GM12874 (cell line): ENCODE measurements at regions not wholly inside any gene's neighbourhood (a gene's known extent, or its start where the extent isn't known, plus 50 kb on each side); places are given as distances from the start of the nearest gene placed in this dataset.

Experiments
- CTCF ChIP-seq: IDR thresholded peaks from 2 replicates; pipeline ENCODE4 v1.5.1; 2011; ENCODE audit warnings: low read depth, mild to moderate bottlenecking, control low read depth, low read length, moderate library complexity; ENCODE audit not compliant: insufficient read depth

GRCh38 chr20:16916165-16916564 lies 168.0 kb downstream of the OTOR start:
- no peak for TF ChIP-seq CTCF

GRCh38 chr20:16917636-16918035 lies 169.5 kb downstream of the OTOR start:
- no peak for TF ChIP-seq CTCF

GRCh38 chr20:16918366-16918765 lies 170.2 kb downstream of the OTOR start:
- no peak for TF ChIP-seq CTCF

GRCh38 chr20:16919841-16920240 lies 171.7 kb downstream of the OTOR start:
- TF ChIP-seq CTCF, result no peak

- no peak for TF ChIP-seq CTCF
These were observed 174.7 kb downstream of the OTOR start for GRCh38 chr20:16922834-16923233.

- no peak for TF ChIP-seq CTCF
These were observed 178.7 kb downstream of the OTOR start for GRCh38 chr20:16926626-16927430.

GRCh38 chr20:16929756-16930155 lies 181.6 kb downstream of the OTOR start:
- TF ChIP-seq CTCF, result no peak
